Ovary (tissue), 3 donors: ENCODE measurements at regions not wholly inside any gene's neighbourhood (a gene's known extent, or its start where the extent isn't known, plus 50 kb on each side); places are given as distances from the start of the nearest gene placed in this dataset.

Experiments
- CTCF ChIP-seq, 3 donors: fragments of 450-650 bp in 2 of 3; fragments of 200-600 bp in 1 of 3; IDR thresholded peaks; one replicate each; pipeline versions ENCODE4 v1.5.1 to v1.8.0; 2016 to 2022; ENCODE audit warnings: antibody characterized with exemption in 3 of 3, mild to moderate bottlenecking in 1 of 3
- EP300 ChIP-seq: sonication (generic); formaldehyde crosslinking; IDR thresholded peaks from one replicate; pipeline ENCODE4 v1.6.1; 2017; ENCODE audit warnings: antibody characterized with exemption
- POLR2A ChIP-seq: fragments of 450-650 bp; IDR thresholded peaks from one replicate; pipeline ENCODE4 v1.6.1; 2017; ENCODE audit warnings: antibody characterized with exemption, mild to moderate bottlenecking, moderate library complexity
- donor health status: DM: no; HTN: no; CAD: no.

- TF ChIP-seq CTCF (IDR thresholded peaks at IDR 0.05) (no peak), POLR2A (no peak), EP300 (no peak)
These were observed 144.0 kb downstream of the ADAM29 start for GRCh38 chr4:175062183-175062592.
